B cell (primary cell): ENCODE measurements at regions not wholly inside any gene's neighbourhood (a gene's known extent, or its start where the extent isn't known, plus 50 kb on each side); places are given as distances from the start of the nearest gene placed in this dataset.

Experiments used
- ATAC-seq: fragments of 200-7000 bp; cut with Tn5 transposase; one replicate; pipeline ENCODE4 v1.10.0; 2021; ENCODE audit warnings: low read depth, mild to moderate bottlenecking, moderate number of reproducible peaks, moderate library complexity
- CTCF ChIA-PET: fragments of 350-600 bp; sonication (Branson Sonifier 250); formaldehyde crosslinking; loops from one replicate; lab custom pipeline; 2021; ENCODE audit warnings: antibody characterized with exemption, inconsistent platforms; lab: Charles Lee
- POLR2A ChIA-PET: fragments of 350-600 bp; sonication (Branson Sonifier 250); formaldehyde crosslinking; loops from one replicate; lab custom pipeline; 2021; ENCODE audit warnings: antibody characterized with exemption; lab: Charles Lee
- DNase-seq: peaks from one replicate; pipeline ENCODE4 v3.0.0; 2013
- H2AFZ ChIP-seq: 2 replicates; pipeline ENCODE4 v1.6.1; 2012; ENCODE audit warnings: mild to moderate bottlenecking, low read depth, low read length; ENCODE audit not compliant: insufficient read depth, poor library complexity, severe bottlenecking
- H3K27ac ChIP-seq, 2 donors: 1 replicate in 1 of 2; 2 replicates in 1 of 2; pipeline ENCODE4 v1.5.1; 2012 to 2013; ENCODE audit warnings: low read length in 2 of 2, mild to moderate bottlenecking in 2 of 2, moderate library complexity in 1 of 2
- H3K27me3 ChIP-seq, 4 experiments: fragments of 200-600 bp in 1 of 4; sonication (generic) in 1 of 4; replicated peaks in 1 of 4; 1 replicate in 2 of 4; 2 replicates in 2 of 4; pipeline versions ENCODE4 v1.6.1 to v1.7.0; 2013 to 2016; ENCODE audit warnings: low read length in 3 of 4, mild to moderate bottlenecking in 2 of 4, mixed read lengths in 1 of 4, moderate library complexity in 1 of 4; ENCODE audit not compliant: insufficient read depth in 4 of 4, control insufficient read depth in 3 of 4; ENCODE audit errors: control extremely low read depth in 1 of 4
- H3K36me3 ChIP-seq, 2 experiments: replicated peaks in 1 of 2; 1 replicate in 1 of 2; 2 replicates in 1 of 2; pipeline versions ENCODE4 v1.6.1 to v1.7.1; 2013; ENCODE audit warnings: low read length in 1 of 2; ENCODE audit not compliant: insufficient read depth in 2 of 2, control insufficient read depth in 1 of 2; ENCODE audit errors: control extremely low read depth in 1 of 2, extremely low read depth in 1 of 2
- H3K4me1 ChIP-seq, 2 donors: fragments of 200-600 bp in 1 of 2; sonication (generic) in 1 of 2; 1 replicate in 1 of 2; 2 replicates in 1 of 2; pipeline versions ENCODE4 v1.5.1 to v1.6.1; 2013 to 2017; ENCODE audit warnings: low read length in 2 of 2; ENCODE audit not compliant: control insufficient read depth in 2 of 2, insufficient read depth in 2 of 2
- H3K4me2 ChIP-seq: replicated peaks from 2 replicates; pipeline ENCODE3; 2012; ENCODE audit warnings: mild to moderate bottlenecking, low read depth, low read length; ENCODE audit not compliant: poor library complexity, severe bottlenecking
- H3K4me3 ChIP-seq, 5 experiments: fragments of 200-600 bp in 1 of 5; sonication (generic) in 1 of 5; 1 replicate in 3 of 5; 2 replicates in 2 of 5; pipeline versions ENCODE4 v1.5.1 to v1.7.0; 2011 to 2016; ENCODE audit warnings: low read length in 4 of 5, mild to moderate bottlenecking in 4 of 5, low read depth in 2 of 5, control low read depth in 1 of 5, moderate library complexity in 1 of 5; ENCODE audit not compliant: insufficient read depth in 1 of 5; ENCODE audit errors: control extremely low read depth in 1 of 5, extremely low read depth in 1 of 5
- H3K79me2 ChIP-seq: fragments of 200-600 bp; sonication (generic); one replicate; pipeline ENCODE4 v1.6.0; 2016; ENCODE audit warnings: low read length; ENCODE audit not compliant: control insufficient read depth, insufficient read depth
- H3K9ac ChIP-seq: fragments of 200-600 bp; sonication (generic); 2 replicates; pipeline ENCODE4 v1.6.1; 2017; ENCODE audit warnings: mild to moderate bottlenecking, low read length, moderate library complexity
- H3K9me3 ChIP-seq, 3 donors: one replicate each; pipeline versions ENCODE4 v1.6.1 to v1.7.1; 2013; ENCODE audit warnings: low read length in 2 of 3; ENCODE audit not compliant: control insufficient read depth in 2 of 3, insufficient read depth in 1 of 3; ENCODE audit errors: control extremely low read depth in 1 of 3
- H4K20me1 ChIP-seq: 2 replicates; pipeline ENCODE4 v1.6.0; 2012; ENCODE audit warnings: mild to moderate bottlenecking, low read length; ENCODE audit not compliant: insufficient read depth, control insufficient read depth, poor library complexity, severe bottlenecking
- H3K27ac Mint-ChIP-seq: one replicate; pipeline ENCODE4 v1.8.0; 2021; ENCODE audit warnings: mixed read lengths
- H3K27me3 Mint-ChIP-seq: one replicate; pipeline ENCODE4 v1.8.0; 2021; ENCODE audit warnings: mixed read lengths
- H3K4me1 Mint-ChIP-seq: one replicate; pipeline ENCODE4 v1.8.0; 2021; ENCODE audit warnings: mixed read lengths
- H3K4me3 Mint-ChIP-seq: one replicate; pipeline ENCODE4 v1.8.0; 2021; ENCODE audit warnings: mixed read lengths
- H3K9me3 Mint-ChIP-seq: one replicate; pipeline ENCODE4 v1.8.0; 2022; ENCODE audit warnings: mixed read lengths; ENCODE audit not compliant: insufficient read depth
- EZH2 ChIP-seq: IDR thresholded peaks from 2 replicates; pipeline ENCODE4 v1.6.1; 2012; ENCODE audit warnings: borderline replicate concordance, low read depth, mild to moderate bottlenecking, moderate library complexity, low read length; ENCODE audit not compliant: insufficient read depth, poor library complexity, severe bottlenecking
- WGBS: methylation state at CpG from one replicate; pipeline ENCODE4 v1.1.5; 2013; ENCODE audit warnings: missing lambda C conversion rate; ENCODE audit not compliant: insufficient coverage; 5-methylcytosine and 5-hydroxymethylcytosine counted together
- intact Hi-C: fragments of 100-400 bp; cut with micrococcal nuclease; formaldehyde crosslinking; loops from one replicate; pipeline ENCODE4 v1.10.0; 2022
- TF ChIP-seq, protein P1 (sequence below): fragments of 200-600 bp; IDR thresholded peaks from one replicate; pipeline ENCODE4 v1.8.0; 2022; ENCODE audit warnings: antibody characterized with exemption, mild to moderate bottlenecking

DNA sequence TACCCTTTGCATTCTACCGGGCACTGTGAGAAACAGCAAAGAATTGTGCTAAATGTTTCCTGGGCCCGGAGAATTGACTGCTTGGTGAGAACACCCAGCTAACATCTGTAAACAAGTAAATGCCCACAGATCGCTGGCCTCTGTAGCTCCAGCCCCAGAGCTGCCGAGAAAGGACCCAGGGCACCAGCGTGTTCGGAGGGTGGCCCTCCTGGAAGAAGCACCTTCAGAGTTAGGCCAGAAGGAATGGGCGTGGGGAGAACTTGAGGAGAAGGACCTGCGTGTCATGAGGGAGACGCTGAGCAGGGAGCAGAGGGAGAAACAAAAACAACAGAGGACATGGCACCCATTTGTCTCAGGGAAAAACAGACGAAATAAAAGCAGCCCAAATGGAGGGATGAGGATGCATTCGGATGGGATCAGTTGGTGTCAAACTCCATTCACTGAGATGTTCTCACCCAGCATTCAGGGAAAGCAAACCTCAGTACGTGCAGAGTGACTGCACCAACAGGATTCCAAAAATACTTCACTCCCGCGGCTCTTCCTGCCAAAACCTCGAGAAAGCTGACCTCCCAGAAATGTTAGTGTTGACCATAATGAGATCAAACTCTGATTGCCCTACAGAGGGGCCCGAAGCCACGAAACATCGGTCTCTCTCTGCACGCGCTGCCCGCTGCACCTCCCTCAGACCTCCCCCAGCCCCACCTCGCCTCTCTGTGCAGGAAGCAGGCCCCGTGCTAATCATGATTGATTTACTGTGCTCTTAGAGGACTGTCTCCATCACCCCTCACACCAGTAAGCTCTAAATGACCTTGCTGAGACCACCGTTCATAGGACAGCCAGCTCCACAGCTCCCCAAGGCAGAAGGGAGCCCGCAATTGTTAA lies 376.3 kb upstream of the SALL3 start:
- no peaks in the 10 kb centered on the region for H3K4me1 ChIP-seq
- no peaks in the 10 kb centered on the region for H3K27me3 Mint-ChIP-seq
- no peaks in the 10 kb centered on the region for H3K36me3 ChIP-seq
- CTCF ChIA-PET, result no interaction called here
- TF ChIP-seq, protein P1, sequence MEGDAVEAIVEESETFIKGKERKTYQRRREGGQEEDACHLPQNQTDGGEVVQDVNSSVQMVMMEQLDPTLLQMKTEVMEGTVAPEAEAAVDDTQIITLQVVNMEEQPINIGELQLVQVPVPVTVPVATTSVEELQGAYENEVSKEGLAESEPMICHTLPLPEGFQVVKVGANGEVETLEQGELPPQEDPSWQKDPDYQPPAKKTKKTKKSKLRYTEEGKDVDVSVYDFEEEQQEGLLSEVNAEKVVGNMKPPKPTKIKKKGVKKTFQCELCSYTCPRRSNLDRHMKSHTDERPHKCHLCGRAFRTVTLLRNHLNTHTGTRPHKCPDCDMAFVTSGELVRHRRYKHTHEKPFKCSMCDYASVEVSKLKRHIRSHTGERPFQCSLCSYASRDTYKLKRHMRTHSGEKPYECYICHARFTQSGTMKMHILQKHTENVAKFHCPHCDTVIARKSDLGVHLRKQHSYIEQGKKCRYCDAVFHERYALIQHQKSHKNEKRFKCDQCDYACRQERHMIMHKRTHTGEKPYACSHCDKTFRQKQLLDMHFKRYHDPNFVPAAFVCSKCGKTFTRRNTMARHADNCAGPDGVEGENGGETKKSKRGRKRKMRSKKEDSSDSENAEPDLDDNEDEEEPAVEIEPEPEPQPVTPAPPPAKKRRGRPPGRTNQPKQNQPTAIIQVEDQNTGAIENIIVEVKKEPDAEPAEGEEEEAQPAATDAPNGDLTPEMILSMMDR, result no peak
- no peak for TF ChIP-seq EZH2
- 54% methylated on average over 20 of the region's 25 CpGs for WGBS
- POLR2A ChIA-PET, result no interaction called here
- intact Hi-C loops, result no loop called here
- no peak overlapping the region for H3K27ac ChIP-seq
- H3K9me3 ChIP-seq, result peaks cover 0 to 38% (median 0%) of the 10 kb centered on the region in 3 donors
- H3K27ac Mint-ChIP-seq, result no peak overlapping the region
- H3K4me3 Mint-ChIP-seq, result no peak overlapping the region
- H3K27me3 ChIP-seq, result no peaks in the 10 kb centered on the region
- peaks cover 5% of the 10 kb centered on the region for H3K9me3 Mint-ChIP-seq
- H2AFZ ChIP-seq, result no peak overlapping the region
- H3K4me1 Mint-ChIP-seq, result no peaks in the 10 kb centered on the region
- DNase-seq (no peak), ATAC-seq (no peak)
- no peak overlapping the region for H3K9ac ChIP-seq
- no peak overlapping the region for H3K4me2 ChIP-seq
- H4K20me1 ChIP-seq, result no peaks in the 10 kb centered on the region
- no peaks in the 10 kb centered on the region for H3K79me2 ChIP-seq
- no peak overlapping the region for H3K4me3 ChIP-seq

DNA sequence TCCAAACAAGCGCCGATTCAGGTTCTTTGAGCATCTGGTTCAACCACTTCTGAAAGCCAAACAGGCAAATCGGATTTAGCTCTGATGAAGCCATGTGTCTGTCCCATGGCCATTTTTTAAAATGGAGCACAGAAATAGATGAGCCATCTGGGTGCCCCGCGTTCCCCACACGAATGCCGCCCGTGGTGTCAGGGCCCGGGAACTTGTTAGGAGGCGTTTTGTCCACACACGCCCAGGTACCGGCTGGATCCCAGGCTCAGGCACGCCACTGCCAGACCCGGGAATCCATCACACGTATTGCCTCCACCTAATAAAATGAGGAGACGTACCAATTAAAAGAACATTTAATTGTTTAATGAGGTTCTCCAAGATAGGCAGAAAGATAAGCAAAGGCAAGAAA lies 374.4 kb upstream of the SALL3 start:
- Histone ChIP-seq H3K36me3 (no peaks in the 10 kb centered on the region), H2AFZ (no peak overlapping the region), H3K9me3 (peaks cover 0 to 38% (median 0%) of the 10 kb centered on the region in 3 donors), H3K4me2 (no peak overlapping the region), H3K27ac (no peak overlapping the region), H3K4me1 (no peaks in the 10 kb centered on the region), H3K9ac (no peak overlapping the region), H4K20me1 (no peaks in the 10 kb centered on the region), H3K79me2 (no peaks in the 10 kb centered on the region), H3K27me3 (no peaks in the 10 kb centered on the region), H3K4me3 (no peak overlapping the region)
- ATAC-seq, result no peak
- no peaks in the 10 kb centered on the region for H3K27me3 Mint-ChIP-seq
- H3K4me3 Mint-ChIP-seq, result no peak overlapping the region
- WGBS, result 94% methylated on average over 11 of the region's 16 CpGs
- ChIA-PET POLR2A (no interaction called here), CTCF (no interaction called here)
- no peak overlapping the region for H3K27ac Mint-ChIP-seq
- TF ChIP-seq, protein P1, result no peak
- no peak for TF ChIP-seq EZH2
- peaks cover 3% of the 10 kb centered on the region for H3K9me3 Mint-ChIP-seq
- DNase-seq, result no peak
- intact Hi-C loops, result no loop called here
- H3K4me1 Mint-ChIP-seq, result no peaks in the 10 kb centered on the region
